Neuronal stem cell (in vitro differentiated cells): ENCODE measurements at regions not wholly inside any gene's neighbourhood (a gene's known extent, or its start where the extent isn't known, plus 50 kb on each side); places are given as distances from the start of the nearest gene placed in this dataset.

Source experiments
- DNase-seq: peaks from one replicate; pipeline ENCODE4 v3.0.0-alpha.2; 2013; ENCODE audit warnings: low spot score
- H2AFZ ChIP-seq: one replicate; pipeline ENCODE4 v1.6.1; 2013; ENCODE audit warnings: mild to moderate bottlenecking, low read length, inconsistent platforms
- H2AK5ac ChIP-seq: 2 replicates; pipeline ENCODE4 v1.6.1; 2013; ENCODE audit warnings: low read depth, mild to moderate bottlenecking, inconsistent platforms, low read length, moderate library complexity, mixed read lengths
- H2BK120ac ChIP-seq: 2 replicates; pipeline ENCODE4 v1.6.1; 2013; ENCODE audit warnings: low read depth, mild to moderate bottlenecking, inconsistent platforms, low read length, moderate library complexity, mixed read lengths
- H2BK12ac ChIP-seq: one replicate; pipeline ENCODE4 v1.6.1; 2013; ENCODE audit warnings: low read length, inconsistent platforms
- H2BK15ac ChIP-seq: 2 replicates; pipeline ENCODE4 v1.6.1; 2013; ENCODE audit warnings: mild to moderate bottlenecking, low read length, inconsistent platforms, mixed read lengths
- H2BK5ac ChIP-seq: one replicate; pipeline ENCODE4 v1.6.1; 2013; ENCODE audit warnings: inconsistent platforms, mild to moderate bottlenecking, low read length, moderate library complexity
- H3K14ac ChIP-seq: one replicate; pipeline ENCODE4 v1.6.1; 2013; ENCODE audit warnings: low read length, inconsistent platforms
- H3K18ac ChIP-seq: 2 replicates; pipeline ENCODE4 v1.6.1; 2013; ENCODE audit warnings: low read length, inconsistent platforms
- H3K23ac ChIP-seq: 2 replicates; pipeline ENCODE4 v1.6.1; 2013; ENCODE audit warnings: low read depth, mild to moderate bottlenecking, mixed read lengths, low read length, inconsistent platforms; ENCODE audit not compliant: poor library complexity
- H3K27ac ChIP-seq: replicated peaks from 3 replicates; pipeline ENCODE4 v1.5.1; 2013; ENCODE audit warnings: low read length, inconsistent platforms
- H3K27me3 ChIP-seq, 3 experiments: 2 replicates each; pipeline ENCODE4 v1.6.1; 2013; ENCODE audit warnings: low read length in 3 of 3, mild to moderate bottlenecking in 2 of 3, inconsistent platforms in 1 of 3, low read depth in 1 of 3, mixed read lengths in 1 of 3, moderate library complexity in 1 of 3; ENCODE audit not compliant: control insufficient read depth in 3 of 3, insufficient read depth in 3 of 3
- H3K36me3 ChIP-seq, 2 donors: replicated peaks in 1 of 2; 2 replicates each; pipeline ENCODE4 v1.6.1; 2013; ENCODE audit warnings: low read length in 2 of 2; ENCODE audit not compliant: control insufficient read depth in 2 of 2, insufficient read depth in 2 of 2
- H3K4ac ChIP-seq: 2 replicates; pipeline ENCODE4 v1.6.1; 2013; ENCODE audit warnings: inconsistent platforms, mild to moderate bottlenecking, low read length, moderate library complexity
- H3K4me1 ChIP-seq, 2 donors: 1 replicate in 1 of 2; 2 replicates in 1 of 2; pipeline ENCODE4 v1.6.1; 2013; ENCODE audit warnings: low read length in 2 of 2, low read depth in 1 of 2; ENCODE audit not compliant: control insufficient read depth in 2 of 2, insufficient read depth in 1 of 2
- H3K4me2 ChIP-seq: one replicate; pipeline ENCODE4 v1.6.1; 2013; ENCODE audit warnings: mild to moderate bottlenecking, low read length, inconsistent platforms; ENCODE audit not compliant: insufficient read depth, poor library complexity, severe bottlenecking
- H3K4me3 ChIP-seq, 2 donors: 2 replicates each; pipeline ENCODE4 v1.5.1; 2013; ENCODE audit warnings: low read length in 2 of 2, mild to moderate bottlenecking in 2 of 2, inconsistent platforms in 1 of 2, moderate library complexity in 1 of 2
- H3K79me1 ChIP-seq: one replicate; pipeline ENCODE4 v1.6.1; 2013; ENCODE audit warnings: low read depth, mild to moderate bottlenecking, inconsistent platforms, low read length, moderate library complexity
- H3K9ac ChIP-seq: one replicate; pipeline ENCODE4 v1.6.1; 2013; ENCODE audit warnings: mild to moderate bottlenecking, low read depth, low read length, inconsistent platforms; ENCODE audit not compliant: poor library complexity
- H3K9me3 ChIP-seq, 2 donors: replicated peaks in 1 of 2; 2 replicates each; pipeline versions ENCODE3 to v1.6.1; 2013; ENCODE audit warnings: low read length in 2 of 2, mild to moderate bottlenecking in 2 of 2, inconsistent platforms in 1 of 2, low read depth in 1 of 2, mixed read lengths in 1 of 2, moderate library complexity in 1 of 2; ENCODE audit not compliant: control insufficient read depth in 2 of 2, insufficient read depth in 1 of 2
- H4K8ac ChIP-seq: one replicate; pipeline ENCODE4 v1.6.1; 2013; ENCODE audit warnings: low read depth, mild to moderate bottlenecking, inconsistent platforms, low read length, moderate library complexity
- H4K91ac ChIP-seq: one replicate; pipeline ENCODE4 v1.6.1; 2013; ENCODE audit warnings: low read length, low read depth, mild to moderate bottlenecking, inconsistent platforms; ENCODE audit not compliant: poor library complexity
- WGBS, 2 donors: extraction: QIAGEN DNeasy Blood & Tissue Kit; methylation state at CpG; one replicate each; pipeline ENCODE4 v1.1.7; 2013; ENCODE audit warnings: missing lambda C conversion rate in 2 of 2, mixed read lengths in 1 of 2; ENCODE audit not compliant: insufficient read length in 2 of 2, insufficient replicate concordance in 1 of 2; ENCODE audit errors: extremely low coverage in 2 of 2; 5-methylcytosine and 5-hydroxymethylcytosine counted together

DNA sequence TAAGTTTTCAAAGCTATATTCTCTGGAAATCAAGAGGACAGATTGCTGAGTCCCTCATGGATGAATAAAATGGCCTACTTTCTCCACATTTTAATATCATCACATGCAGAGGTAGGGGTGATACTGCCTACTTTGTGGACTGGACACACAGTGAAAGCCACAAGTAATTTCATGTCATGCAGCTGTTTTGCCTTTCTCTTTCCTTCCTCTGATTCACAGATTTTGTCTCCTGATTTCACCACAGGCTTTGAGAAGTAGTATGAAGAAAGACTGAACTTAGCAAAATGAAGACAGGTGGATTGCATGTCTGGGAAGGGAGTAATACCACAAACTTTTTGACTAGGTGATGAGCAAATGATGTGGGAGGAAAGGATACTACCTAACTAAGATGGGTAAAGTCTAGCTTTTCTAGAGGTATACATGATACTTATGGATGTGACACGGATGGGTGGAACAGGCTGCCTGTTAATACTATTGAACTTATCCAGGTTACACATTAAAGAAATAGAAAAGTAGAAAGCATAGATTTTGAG is 478.4 kb upstream of the GOT2 start:
- Histone ChIP-seq H3K14ac (no peak overlapping the region), H3K9me3 (no peaks in the 10 kb centered on the region), H2AFZ (no peak overlapping the region), H3K4me1 (peaks cover 4 to 9% of the 10 kb centered on the region in 2 donors), H4K8ac (no peak overlapping the region), H3K18ac (no peak overlapping the region), H2BK15ac (no peak overlapping the region), H3K9ac (no peak overlapping the region), H3K4ac (no peak overlapping the region), H3K79me1 (no peaks in the 10 kb centered on the region), H2BK12ac (no peak overlapping the region), H3K36me3 (no peaks in the 10 kb centered on the region), H2BK120ac (no peak overlapping the region), H3K23ac (no peak overlapping the region), H3K4me3 (no peak overlapping the region), H2BK5ac (no peak overlapping the region), H4K91ac (no peak overlapping the region), H3K4me2 (no peak overlapping the region), H3K27me3 (peaks cover 0 to 6% (median 0%) of the 10 kb centered on the region in 3 experiments), H2AK5ac (no peak overlapping the region), H3K27ac (no peak overlapping the region)
- no peak for DNase-seq
- no CpG with 5 or more reads among the region's 1 CpG for WGBS, 2 donors

DNA sequence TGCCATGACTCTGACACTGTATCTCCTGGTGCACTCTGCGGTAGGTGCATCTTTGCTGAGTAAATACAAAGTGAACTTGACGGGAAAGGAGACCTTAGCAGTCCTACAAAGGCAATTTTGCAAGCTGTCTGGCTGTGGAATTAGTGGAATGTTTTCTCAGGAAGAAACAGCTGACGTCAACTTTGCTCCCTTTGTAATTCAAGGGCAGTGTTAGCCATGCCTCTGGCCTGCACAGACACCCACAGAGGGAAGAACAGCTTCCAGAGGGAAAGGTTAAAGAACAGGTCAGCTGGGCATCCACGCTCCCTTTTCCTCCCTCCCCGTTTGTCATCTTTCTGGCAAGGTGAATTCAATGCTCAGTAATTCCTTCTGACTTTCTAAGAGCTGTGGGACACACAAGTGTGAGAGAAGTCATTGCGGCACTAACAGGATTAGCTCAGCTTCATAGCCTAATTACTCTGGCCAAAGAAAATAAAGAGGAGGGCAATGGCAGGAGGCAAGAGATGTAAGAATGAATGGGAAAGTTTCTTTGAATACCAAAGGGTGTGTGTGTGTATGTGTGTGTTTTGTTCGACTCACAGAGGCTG is 476.9 kb upstream of the GOT2 start:
- H3K9ac ChIP-seq, result no peak overlapping the region
- H2BK15ac ChIP-seq, result no peak overlapping the region
- H3K4me1 ChIP-seq, result peaks cover 4 to 9% of the 10 kb centered on the region in 2 donors
- H3K4me2 ChIP-seq, result no peak overlapping the region
- no peak overlapping the region for H3K4ac ChIP-seq
- no CpG with 5 or more reads among the region's 7 CpGs for WGBS, 2 donors
- H3K14ac ChIP-seq, result no peak overlapping the region
- H3K23ac ChIP-seq, result no peak overlapping the region
- DNase-seq, result peak; percentile 83
- no peak overlapping the region for H3K18ac ChIP-seq
- no peak overlapping the region for H2BK5ac ChIP-seq
- H3K9me3 ChIP-seq, result no peaks in the 10 kb centered on the region
- no peak overlapping the region for H2BK120ac ChIP-seq
- H3K4me3 ChIP-seq, result no peak overlapping the region
- H4K91ac ChIP-seq, result no peak overlapping the region
- no peaks in the 10 kb centered on the region for H3K79me1 ChIP-seq
- H2AK5ac ChIP-seq, result no peak overlapping the region
- no peak overlapping the region for H3K27ac ChIP-seq
- H4K8ac ChIP-seq, result no peak overlapping the region
- H3K27me3 ChIP-seq, result peaks cover 0 to 6% (median 0%) of the 10 kb centered on the region in 3 experiments
- no peaks in the 10 kb centered on the region for H3K36me3 ChIP-seq
- H2AFZ ChIP-seq, result peak overlapping the region; percentile 19
- H2BK12ac ChIP-seq, result no peak overlapping the region

DNA sequence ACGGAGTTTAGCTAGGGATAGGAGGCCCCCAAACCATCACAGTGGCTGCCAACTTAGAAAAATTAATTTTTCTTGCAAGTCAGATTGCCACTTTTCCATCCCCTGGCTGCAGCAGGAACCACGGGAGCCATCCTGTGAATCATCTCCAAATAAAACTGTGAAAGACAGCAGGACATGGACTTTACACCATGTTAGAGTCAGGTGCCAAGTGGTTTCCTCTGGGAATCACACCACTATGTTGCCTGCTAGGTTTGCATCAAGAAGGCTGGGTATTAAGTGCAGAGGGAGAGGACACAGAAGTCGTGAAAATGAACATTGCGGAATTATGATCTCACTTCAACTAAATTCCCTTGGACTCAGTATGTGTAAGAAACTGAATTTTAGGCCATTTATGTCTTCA is 471.3 kb upstream of the GOT2 start:
- no peaks in the 10 kb centered on the region for H3K36me3 ChIP-seq
- no peak overlapping the region for H2BK5ac ChIP-seq
- peaks cover 0 to 1% of the 10 kb centered on the region in 2 donors for H3K4me1 ChIP-seq
- no peak overlapping the region for H2BK120ac ChIP-seq
- H3K27ac ChIP-seq, result no peak overlapping the region
- H3K4ac ChIP-seq, result no peak overlapping the region
- H3K79me1 ChIP-seq, result no peaks in the 10 kb centered on the region
- H2AK5ac ChIP-seq, result no peak overlapping the region
- no peak overlapping the region for H3K18ac ChIP-seq
- DNase-seq, result no peak
- H3K23ac ChIP-seq, result no peak overlapping the region
- no CpG with 5 or more reads among the region's 4 CpGs for WGBS, 2 donors
- H3K9me3 ChIP-seq, result no peaks in the 10 kb centered on the region
- no peak overlapping the region for H3K4me3 ChIP-seq
- no peak overlapping the region for H2AFZ ChIP-seq
- H3K4me2 ChIP-seq, result no peak overlapping the region
- H3K9ac ChIP-seq, result no peak overlapping the region
- H4K91ac ChIP-seq, result no peak overlapping the region
- no peak overlapping the region for H2BK12ac ChIP-seq
- peaks cover 0 to 6% (median 0%) of the 10 kb centered on the region in 3 experiments for H3K27me3 ChIP-seq
- no peak overlapping the region for H4K8ac ChIP-seq
- H2BK15ac ChIP-seq, result no peak overlapping the region
- H3K14ac ChIP-seq, result no peak overlapping the region

DNA sequence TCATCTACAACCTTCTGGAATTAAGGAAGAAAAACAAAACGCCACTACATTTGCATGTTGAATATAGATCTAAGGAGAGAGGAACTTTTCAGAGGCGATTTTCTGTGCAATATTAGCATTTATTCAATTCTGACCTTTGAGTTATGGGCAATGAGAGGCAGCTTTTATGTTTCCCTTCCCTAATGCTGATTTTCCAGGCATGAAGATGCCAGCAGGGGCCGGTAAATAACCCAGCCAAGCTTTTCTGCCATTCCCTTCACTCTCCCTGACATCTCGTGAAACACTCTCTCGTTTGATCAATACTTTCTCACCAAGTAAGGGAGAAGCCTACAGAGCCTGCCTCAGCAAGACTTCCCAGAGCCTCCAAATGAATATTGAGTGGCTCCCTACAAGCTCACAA is 470.5 kb upstream of the GOT2 start:
- Histone ChIP-seq H2BK15ac (no peak overlapping the region), H4K91ac (no peak overlapping the region), H2AFZ (no peak overlapping the region), H3K79me1 (no peaks in the 10 kb centered on the region), H3K27ac (no peak overlapping the region), H2BK120ac (no peak overlapping the region), H3K4me1 (peaks cover 0 to 1% of the 10 kb centered on the region in 2 donors), H3K23ac (no peak overlapping the region), H3K4me2 (no peak overlapping the region), H3K4me3 (no peak overlapping the region), H3K14ac (no peak overlapping the region), H3K9ac (no peak overlapping the region), H3K4ac (no peak overlapping the region), H4K8ac (no peak overlapping the region), H2BK12ac (no peak overlapping the region), H2AK5ac (no peak overlapping the region), H2BK5ac (no peak overlapping the region), H3K18ac (no peak overlapping the region), H3K9me3 (no peaks in the 10 kb centered on the region), H3K27me3 (peaks cover 0 to 2% (median 0%) of the 10 kb centered on the region in 3 experiments), H3K36me3 (no peaks in the 10 kb centered on the region)
- WGBS, 2 donors, result no CpG with 5 or more reads among the region's 5 CpGs
- DNase-seq, result no peak
